HepG2 (cell line): ENCODE measurements at regions not wholly inside any gene's neighbourhood (a gene's known extent, or its start where the extent isn't known, plus 50 kb on each side); places are given as distances from the start of the nearest gene placed in this dataset.

Experiments
- ATM ChIP-seq: fragments of 450-650 bp; IDR thresholded peaks from 2 replicates; pipeline ENCODE4 v1.7.1; 2017; ENCODE audit warnings: mild to moderate bottlenecking, borderline replicate concordance
- CHCHD3 ChIP-seq: sonication (generic); formaldehyde crosslinking; IDR thresholded peaks from 2 replicates; pipeline ENCODE4 v1.8.0; 2022; ENCODE audit warnings: mild to moderate bottlenecking, missing genetic modification reagents, moderate library complexity
- CTCF ChIP-seq: sonication (generic); formaldehyde crosslinking; IDR thresholded peaks from 2 replicates; pipeline ENCODE4 v1.5.0; 2020; ENCODE audit warnings: mild to moderate bottlenecking, missing genetic modification reagents, moderate library complexity
- EP300 ChIP-seq, 3 experiments: sonication (generic) in 1 of 3; formaldehyde crosslinking in 1 of 3; IDR thresholded peaks; 2 replicates each; pipeline versions ENCODE4 v1.5.1 to v1.6.1; 2011 to 2020; ENCODE audit warnings: low read depth in 2 of 3, low read length in 2 of 3, borderline replicate concordance in 1 of 3, improper control_type of control experiment in 1 of 3, mild to moderate bottlenecking in 1 of 3, missing genetic modification reagents in 1 of 3, moderate library complexity in 1 of 3
- RNF2 ChIP-seq: fragments of 450-650 bp; conservative IDR thresholded peaks from 2 replicates; pipeline ENCODE4 v1.6.1; 2016; ENCODE audit warnings: low read depth
- XRCC5 ChIP-seq: fragments of 200-400 bp; formaldehyde crosslinking; optimal IDR thresholded peaks from 2 replicates; pipeline ENCODE3; 2017; ENCODE audit warnings: mild to moderate bottlenecking, low read length
- ZBTB14 ChIP-seq: sonication (generic); formaldehyde crosslinking; IDR thresholded peaks from 2 replicates; pipeline ENCODE4 v1.4.0; 2020; ENCODE audit warnings: missing genetic modification reagents
- ZFP36L1 ChIP-seq: sonication (generic); formaldehyde crosslinking; IDR thresholded peaks from 2 replicates; pipeline ENCODE4 v1.8.0; 2022; ENCODE audit warnings: mild to moderate bottlenecking, missing genetic modification reagents, moderate library complexity
- ZNF44 ChIP-seq: sonication (generic); formaldehyde crosslinking; IDR thresholded peaks from 2 replicates; pipeline ENCODE4 v1.5.1; 2020; ENCODE audit warnings: mild to moderate bottlenecking, missing genetic modification reagents
- ZNF574 ChIP-seq: sonication (generic); formaldehyde crosslinking; IDR thresholded peaks from 2 replicates; pipeline ENCODE4 v1.4.0; 2020; ENCODE audit warnings: missing genetic modification reagents

GRCh38 chrX:3501833-3502535 is 155.5 kb upstream of the MXRA5 start:
- no peak for TF ChIP-seq EP300 (IDR thresholded peaks at IDR 0.05; ENCODE audit: low read depth in 2 of 2, low read length in 2 of 2)
- no peak for TF ChIP-seq EP300 (CRISPR knock-in tag; IDR thresholded peaks at IDR 0.05; ENCODE audit: borderline replicate concordance)
- TF ChIP-seq ZBTB14 (CRISPR knock-in tag): no peak
- TF ChIP-seq CTCF (CRISPR knock-in tag): no peak
- no peak for TF ChIP-seq ATM
- TF ChIP-seq ZFP36L1: no peak
- TF ChIP-seq RNF2: no peak
- no peak for TF ChIP-seq ZNF574 (CRISPR knock-in tag)
- TF ChIP-seq XRCC5: no peak
- no peak for TF ChIP-seq ZNF44 (CRISPR knock-in tag)
- TF ChIP-seq CHCHD3 (CRISPR knock-in tag): no peak
